Upper lobe of left lung (tissue), 4 donors: ENCODE measurements at regions not wholly inside any gene's neighbourhood (a gene's known extent, or its start where the extent isn't known, plus 50 kb on each side); places are given as distances from the start of the nearest gene placed in this dataset.

Experiments used
- CTCF ChIP-seq, 6 experiments: fragments of 450-650 bp in 4 of 6; fragments of 200-600 bp in 2 of 6; sonication (generic) in 2 of 6; IDR thresholded peaks; one replicate each; pipeline ENCODE4 v1.5.1; 2016 to 2019; ENCODE audit warnings: antibody characterized with exemption in 6 of 6
- EP300 ChIP-seq, 4 donors: sonication (generic); formaldehyde crosslinking; IDR thresholded peaks; one replicate each; pipeline ENCODE4 v1.5.1; 2017; ENCODE audit warnings: antibody characterized with exemption in 4 of 4, control low read depth in 2 of 4
- POLR2A ChIP-seq, 4 donors: fragments of 450-650 bp; IDR thresholded peaks; one replicate each; pipeline ENCODE4 v1.5.1; 2016 to 2017; ENCODE audit warnings: antibody characterized with exemption in 4 of 4, mild to moderate bottlenecking in 2 of 4
- POLR2AphosphoS5 ChIP-seq, 2 donors: sonication (generic); formaldehyde crosslinking; IDR thresholded peaks; one replicate each; pipeline ENCODE4 v1.5.1; 2017; ENCODE audit warnings: antibody characterized with exemption in 2 of 2

GRCh38 chr22:22143448-22143847 lies 101.1 kb upstream of the VPREB1 start:
- TF ChIP-seq CTCF (IDR thresholded peaks at IDR 0.05): no peak
- no peak for TF ChIP-seq POLR2A (IDR thresholded peaks at IDR 0.05)
- TF ChIP-seq POLR2AphosphoS5 (IDR thresholded peaks at IDR 0.05): no peak
- no peak for TF ChIP-seq EP300 (IDR thresholded peaks at IDR 0.05)
